Heart left ventricle (tissue), 16 donors: ENCODE measurements at regions not wholly inside any gene's neighbourhood (a gene's known extent, or its start where the extent isn't known, plus 50 kb on each side); places are given as distances from the start of the nearest gene placed in this dataset.

ENCODE experiments used
- ATAC-seq, 4 donors: fragments of 200-7000 bp; cut with Tn5 transposase; one replicate each; pipeline ENCODE4 v1.9.1; 2020 to 2022; ENCODE audit warnings: moderate library complexity in 4 of 4, mild to moderate bottlenecking in 3 of 4, moderate number of reproducible peaks in 1 of 4
- DNase-seq, 5 donors: peaks; one replicate each; pipeline ENCODE4 v3.0.0-alpha.2; 2020
- H3K27ac ChIP-seq, 12 donors: fragments of 200-600 bp; sonication (generic) in 4 of 12; one replicate each; pipeline versions ENCODE4 v1.5.0 to v1.8.0; 2016 to 2022; ENCODE audit warnings: mild to moderate bottlenecking in 2 of 12
- H3K27me3 ChIP-seq, 9 donors: fragments of 200-600 bp; sonication (generic) in 2 of 9; one replicate each; pipeline versions ENCODE4 v1.5.1 to v1.8.0; 2016 to 2022; ENCODE audit warnings: mild to moderate bottlenecking in 3 of 9
- H3K36me3 ChIP-seq, 9 donors: fragments of 200-600 bp; sonication (generic) in 2 of 9; one replicate each; pipeline versions ENCODE4 v1.5.0 to v1.8.0; 2018 to 2022; ENCODE audit warnings: mild to moderate bottlenecking in 2 of 9
- H3K4me1 ChIP-seq, 12 donors: fragments of 200-600 bp; sonication (generic) in 4 of 12; one replicate each; pipeline versions ENCODE4 v1.5.0 to v1.8.0; 2016 to 2022; ENCODE audit warnings: mild to moderate bottlenecking in 3 of 12
- H3K4me3 ChIP-seq, 12 donors: fragments of 200-600 bp; sonication (generic) in 4 of 12; one replicate each; pipeline versions ENCODE4 v1.5.0 to v1.8.0; 2017 to 2022; ENCODE audit warnings: mild to moderate bottlenecking in 9 of 12, moderate library complexity in 4 of 12
- H3K9me3 ChIP-seq, 12 donors: fragments of 200-600 bp; sonication (generic) in 4 of 12; one replicate each; pipeline versions ENCODE4 v1.5.0 to v1.8.0; 2016 to 2022; ENCODE audit warnings: mild to moderate bottlenecking in 1 of 12
- CTCF ChIP-seq, 12 donors: fragments of 200-600 bp; sonication (generic) in 4 of 12; IDR thresholded peaks; one replicate each; pipeline versions ENCODE4 v1.5.0 to v1.8.0; 2018 to 2022; ENCODE audit warnings: antibody characterized with exemption in 12 of 12, mild to moderate bottlenecking in 5 of 12
- POLR2A ChIP-seq, 2 donors: fragments of 450-650 bp; IDR thresholded peaks; one replicate each; pipeline ENCODE4 v1.6.1; 2017; ENCODE audit warnings: antibody characterized with exemption in 2 of 2, mild to moderate bottlenecking in 2 of 2, moderate library complexity in 2 of 2
- WGBS, 4 donors: extraction: QIAGEN DNeasy Blood & Tissue Kit in 2 of 4; methylation state at CpG; one replicate each; pipeline versions ENCODE4 v1.1.5 to v1.1.7; 2013 to 2018; 5-methylcytosine and 5-hydroxymethylcytosine counted together
- intact Hi-C, 10 donors: fragments of 100-400 bp; cut with DNase I; formaldehyde crosslinking; loops; one replicate each; pipeline versions ENCODE4 v1.11.1 to v1.14.2; 2022
- donor health status: ischemic (EF 13 %, LVEDD 7.1; RV severe dilation, severe dysfunction).
- donor health status: healthy with polysubstance abuse.
- donor health status: DM: no; HTN: yes; CAD: no.
- donor health status: DM: no; HTN: no; CAD: no.
- donor health status: ischemic (EF 25% LVEDD 6.9; RV normal size, moderate dysfunction).
- donor health status: ischemic (EF 25% LVEDD 5.7; RV mildly dilated, moderate dysfunction).
- donor health status: healthy.
- donor health status: DM: yes; HTN: yes; CAD: no.
- donor health status: ischemic (EF 35%, LVEDD 5.7; RV mildly dilated, moderate dysfunction).
- donor health status: nonischemic (EF 11% LVEDD 7.7; RV severe dilation, severe dysfunction).
- donor health status: DM: yes; HTN: yes; CAD: no.
- donor health status: PGD.
- donor health status: ischemic (EF 29% LVEDD 5.4; RV normal size, mild dysfunction).
- donor health status: nonischemic (EF 23%, LVEDD 6.1; RV moderate dilation, normal function).

GRCh38 chr20:21936720-21937380 lies 231.4 kb downstream of the PAX1 start:
- no peaks in the 10 kb centered on the region for H3K4me1 ChIP-seq
- peaks cover 0 to 9% (median 0%) of the 10 kb centered on the region in 12 donors for H3K9me3 ChIP-seq
- WGBS, 4 donors: 44 to 49% (median 47%) methylated on average over 3 of the region's 3 CpGs
- ATAC-seq (no peak), DNase-seq (no peak)
- H3K27ac ChIP-seq: no peak overlapping the region
- no peak overlapping the region for H3K4me3 ChIP-seq
- no peaks in the 10 kb centered on the region for H3K36me3 ChIP-seq
- intact Hi-C loops: no loop called here
- no peaks in the 10 kb centered on the region for H3K27me3 ChIP-seq
- TF ChIP-seq POLR2A (IDR thresholded peaks at IDR 0.05) (no peak), CTCF (IDR thresholded peaks at IDR 0.05) (no peak)

- intact Hi-C loops: no loop called here
Observed at GRCh38 chr20:21936261-21936660, 230.8 kb downstream of the PAX1 start.

DNA sequence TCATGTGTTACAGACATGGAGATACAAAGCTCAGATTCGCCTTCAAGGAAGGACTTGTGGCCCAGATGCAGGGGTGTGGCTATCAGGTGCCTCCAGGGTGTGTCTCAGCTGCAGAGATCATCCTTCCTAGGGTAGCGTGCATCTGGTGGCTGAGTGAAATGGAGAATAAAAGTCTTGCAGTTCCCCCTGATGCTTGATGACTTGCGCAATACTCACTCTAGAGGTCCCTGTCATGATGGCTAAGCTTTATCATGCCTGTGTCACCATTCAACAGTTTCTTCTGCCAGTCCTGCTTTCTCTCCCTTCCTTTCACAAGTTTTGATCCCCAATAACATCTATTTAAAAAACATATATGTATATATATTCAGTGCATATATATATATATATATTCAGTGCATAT lies 228.1 kb downstream of the PAX1 start:
- WGBS, 4 donors: 88 to 94% (median 90%) methylated on average over 3 of the region's 3 CpGs
- no peaks in the 10 kb centered on the region for H3K36me3 ChIP-seq
- peaks cover 0 to 12% (median 0%) of the 10 kb centered on the region in 12 donors for H3K9me3 ChIP-seq
- no peak overlapping the region for H3K4me3 ChIP-seq
- no peak for DNase-seq
- TF ChIP-seq CTCF (IDR thresholded peaks at IDR 0.05) (no peak), POLR2A (IDR thresholded peaks at IDR 0.05) (no peak)
- no peaks in the 10 kb centered on the region for H3K4me1 ChIP-seq
- intact Hi-C loops: no loop called here
- ATAC-seq: no peak
- H3K27me3 ChIP-seq: no peaks in the 10 kb centered on the region
- no peak overlapping the region for H3K27ac ChIP-seq

More at GRCh38 chr20:21936261-21936660, 230.8 kb downstream of the PAX1 start:
- H3K4me1 ChIP-seq: no peaks in the 10 kb centered on the region
- peaks cover 0 to 12% (median 0%) of the 10 kb centered on the region in 12 donors for H3K9me3 ChIP-seq
- no peak overlapping the region for H3K27ac ChIP-seq
- no peaks in the 10 kb centered on the region for H3K36me3 ChIP-seq
- TF ChIP-seq POLR2A (IDR thresholded peaks at IDR 0.05) (no peak), CTCF (IDR thresholded peaks at IDR 0.05) (no peak)
- DNase-seq: no peak
- WGBS, 4 donors: 65 to 73% (median 66%) methylated on average over 4 of the region's 4 CpGs
- H3K27me3 ChIP-seq: no peaks in the 10 kb centered on the region
- ATAC-seq: no peak
- H3K4me3 ChIP-seq: no peak overlapping the region

DNA sequence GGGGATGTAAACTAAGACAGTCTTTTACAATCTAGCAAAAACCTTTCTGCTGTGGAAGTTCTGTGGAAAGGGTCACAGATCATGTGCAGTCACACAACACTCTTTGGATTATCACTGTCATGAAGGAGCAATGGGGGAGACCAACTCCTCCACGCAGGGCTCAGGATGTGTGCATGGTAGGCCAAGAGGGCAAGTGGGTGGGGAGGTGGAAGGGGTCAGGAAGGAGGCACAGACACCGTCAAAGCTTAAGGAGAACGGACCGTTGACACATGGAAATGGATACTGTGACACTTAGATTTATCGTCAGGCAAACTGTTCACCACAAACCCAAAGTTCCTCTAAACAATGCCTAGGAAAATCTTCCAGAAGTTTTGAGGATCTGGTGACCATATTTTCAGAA lies 215.8 kb downstream of the PAX1 start:
- Histone ChIP-seq H3K36me3 (no peaks in the 10 kb centered on the region), H3K27ac (no peak overlapping the region), H3K27me3 (peaks cover 0 to 3% (median 0%) of the 10 kb centered on the region in 9 donors), H3K4me3 (no peak overlapping the region), H3K4me1 (no peaks in the 10 kb centered on the region), H3K9me3 (peaks cover 0 to 14% (median 0%) of the 10 kb centered on the region in 12 donors)
- intact Hi-C loops: no loop called here
- WGBS, 4 donors: 58 to 73% (median 64%) methylated on average over 5 of the region's 5 CpGs
- ATAC-seq (no peak), DNase-seq (no peak)
- TF ChIP-seq CTCF (IDR thresholded peaks at IDR 0.05): no peak
- TF ChIP-seq POLR2A (IDR thresholded peaks at IDR 0.05): no peak
